RPMI8226 (cell line): ENCODE measurements at regions not wholly inside any gene's neighbourhood (a gene's known extent, or its start where the extent isn't known, plus 50 kb on each side); places are given as distances from the start of the nearest gene placed in this dataset.
"Not testable (repeated sequence)": the region's sequence is repeated elsewhere in the genome, so short reads cannot be mapped to it uniquely, and the experiment has no call there.

Experiments used
- DNase-seq: peaks from one replicate; pipeline ENCODE4 v3.0.0-alpha.2; 2015

GRCh38 chr15:85196697-85197096 lies 183.7 kb upstream of the AKAP13 start:
- not testable (repeated sequence) for DNase-seq

GRCh38 chr15:85197582-85197981 lies 182.8 kb upstream of the AKAP13 start:
- DNase-seq: not testable (repeated sequence)

- not testable (repeated sequence) for DNase-seq
Observed at GRCh38 chr15:85198432-85198831, 182.0 kb upstream of the AKAP13 start.

DNA sequence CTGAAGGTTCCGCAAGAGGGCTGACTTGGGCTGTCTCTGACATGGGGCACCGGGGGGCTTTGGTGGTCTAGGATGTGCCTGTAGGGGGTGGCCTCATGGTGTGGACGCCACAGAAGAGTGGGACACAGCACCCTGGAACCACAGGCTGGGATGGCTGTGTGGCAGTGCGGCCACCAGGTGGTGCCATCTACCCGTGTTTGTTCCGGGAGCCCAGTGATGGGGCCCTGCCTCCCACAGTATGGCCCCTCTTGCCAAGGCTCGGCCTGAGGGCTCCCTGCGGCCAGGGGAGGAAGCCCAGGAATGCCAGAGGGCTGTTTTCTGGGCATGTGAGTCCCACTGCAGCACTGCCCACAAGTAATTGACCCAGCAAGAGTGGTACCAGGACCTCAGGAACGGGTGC lies 180.2 kb upstream of the AKAP13 start:
- DNase-seq: not testable (repeated sequence)

DNA sequence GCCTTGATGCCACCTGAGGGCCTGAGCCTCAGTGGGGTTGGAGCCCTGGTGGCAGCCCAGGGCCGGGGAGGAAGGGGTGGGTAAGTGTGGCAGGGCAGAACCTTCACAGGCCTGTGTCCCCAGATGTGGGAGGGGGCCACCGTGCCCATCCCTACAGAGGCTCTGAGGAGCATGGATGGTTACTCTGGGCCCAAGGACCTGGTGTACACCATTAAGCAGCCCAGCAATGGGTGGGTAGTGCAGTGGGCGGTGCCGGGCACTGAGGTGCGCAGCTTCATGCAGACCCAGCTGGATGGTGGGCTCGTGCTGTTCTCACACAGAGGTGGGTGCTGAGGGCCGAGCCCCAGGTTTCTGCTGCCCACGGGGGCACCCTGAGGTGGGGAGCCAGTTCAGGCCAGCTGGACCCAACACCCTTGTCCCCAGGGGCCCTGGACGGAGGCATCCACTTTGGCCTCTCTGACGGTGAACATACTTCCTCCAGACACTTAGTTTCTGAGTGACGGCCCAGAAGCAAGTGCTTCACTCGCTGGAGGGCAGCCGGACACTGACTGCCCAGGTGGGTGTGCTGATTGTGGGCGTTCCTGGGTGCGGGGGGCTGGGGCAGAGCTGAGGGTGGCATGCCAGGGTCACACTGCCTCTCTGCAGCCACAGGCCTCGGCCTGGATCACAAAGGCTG lies 179.1 kb upstream of the AKAP13 start:
- DNase-seq: not testable (repeated sequence)

DNA sequence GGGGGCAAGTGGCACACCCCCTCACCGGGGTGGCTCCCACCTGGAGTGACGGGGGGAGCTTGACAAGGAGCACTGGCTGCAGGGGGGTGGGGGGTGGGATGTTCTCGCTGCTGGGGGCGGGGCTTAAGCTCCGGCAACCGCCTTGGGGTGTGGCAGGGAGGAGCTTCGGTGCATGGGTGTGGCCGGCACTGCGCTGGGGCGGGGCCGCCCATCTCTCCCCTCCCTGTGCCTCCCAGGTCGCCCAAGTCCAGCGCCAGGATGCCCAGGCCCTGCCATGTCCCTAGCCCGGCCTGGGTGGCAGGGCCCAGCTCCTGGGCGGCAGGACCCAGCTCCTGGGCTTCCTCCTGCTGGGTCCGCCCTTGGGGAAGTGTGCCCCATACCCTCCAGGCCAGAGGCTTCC lies 175.9 kb upstream of the AKAP13 start:
- not testable (repeated sequence) for DNase-seq

DNA sequence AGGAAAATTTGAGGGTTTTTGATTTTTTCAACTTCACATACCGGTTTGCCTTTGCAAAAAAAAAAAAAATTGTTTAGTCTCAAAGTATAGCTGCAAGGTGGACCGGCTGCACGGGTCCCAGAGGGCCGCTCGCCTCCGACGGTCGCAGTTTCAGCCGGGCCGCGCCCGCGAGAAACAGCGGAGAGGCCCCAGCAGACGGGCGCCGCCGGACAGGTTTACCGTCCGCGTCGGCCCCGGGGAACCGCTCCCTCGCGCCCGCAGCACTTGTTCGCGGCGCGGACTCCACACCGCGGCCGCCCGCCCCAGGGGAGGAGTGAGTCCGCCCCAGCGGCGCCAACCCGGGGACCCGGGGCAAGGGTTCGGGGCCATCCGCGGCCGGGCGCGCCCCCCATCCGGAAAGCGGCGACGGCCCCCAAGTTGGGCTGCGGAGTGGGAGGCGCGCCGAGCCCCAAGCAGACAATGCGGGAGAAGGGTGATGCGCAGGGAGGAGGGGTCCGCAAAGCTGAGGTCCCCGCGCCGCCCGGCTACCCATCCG lies 146.5 kb upstream of the AKAP13 start:
- not testable (repeated sequence) for DNase-seq

GRCh38 chr15:85234450-85235196 lies 145.8 kb upstream of the AKAP13 start:
- not testable (repeated sequence) for DNase-seq

- DNase-seq: not testable (repeated sequence)
Observed at GRCh38 chr15:85244056-85244455, 136.3 kb upstream of the AKAP13 start.

DNA sequence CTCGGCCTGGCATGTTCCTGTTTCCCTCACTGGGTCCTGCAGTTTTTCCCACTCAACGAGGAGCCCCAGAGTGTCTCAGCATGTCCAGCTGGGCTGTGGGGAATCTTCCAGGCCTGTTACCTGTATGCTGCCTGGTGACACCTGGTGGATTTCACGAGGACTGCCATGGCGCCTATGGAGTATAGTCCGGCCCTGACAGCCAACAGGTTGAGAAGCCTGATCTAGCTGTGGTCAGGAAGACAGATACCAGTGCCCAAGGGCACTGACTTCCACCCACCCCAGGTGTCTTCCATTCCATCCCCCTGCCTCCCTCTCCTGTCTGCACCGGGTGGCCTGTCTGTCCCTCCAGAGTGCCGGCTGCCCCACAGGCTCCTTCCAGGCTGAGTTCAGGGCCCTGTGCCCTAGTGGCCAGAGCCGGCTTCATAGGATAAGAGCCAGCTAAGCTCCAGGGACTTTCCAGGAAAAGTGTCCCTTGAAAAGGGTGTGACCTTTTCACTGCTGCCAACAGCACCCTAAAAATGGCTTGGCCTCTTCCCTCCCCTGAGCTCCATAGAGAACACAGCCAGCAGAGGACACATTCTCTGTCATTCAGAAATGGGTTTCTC lies 129.4 kb upstream of the AKAP13 start:
- peak; percentile 50 for DNase-seq

GRCh38 chr15:85253196-85253915 lies 127.0 kb upstream of the AKAP13 start:
- peak; percentile 2 for DNase-seq

DNA sequence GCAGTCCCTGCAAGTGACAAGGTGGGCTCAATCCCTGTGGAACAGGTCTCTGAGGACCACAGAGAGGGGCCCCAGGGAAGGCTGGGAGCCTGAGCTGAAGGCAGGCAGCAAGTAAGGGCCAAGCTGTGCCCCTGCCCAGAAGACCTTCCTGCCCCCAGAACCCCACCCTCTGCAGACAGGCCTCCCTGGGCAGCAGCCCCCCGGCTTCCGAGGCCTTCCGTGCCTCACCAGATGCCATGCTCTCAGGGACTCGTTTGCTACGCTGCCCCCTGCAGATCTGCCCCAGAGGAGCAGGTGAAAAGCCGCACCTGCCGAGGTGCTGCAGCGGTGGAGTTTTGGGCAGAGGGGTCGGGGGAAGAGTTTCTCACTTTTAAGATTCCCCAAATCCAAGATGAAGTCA lies 125.4 kb upstream of the AKAP13 start:
- DNase-seq: not testable (repeated sequence)

DNA sequence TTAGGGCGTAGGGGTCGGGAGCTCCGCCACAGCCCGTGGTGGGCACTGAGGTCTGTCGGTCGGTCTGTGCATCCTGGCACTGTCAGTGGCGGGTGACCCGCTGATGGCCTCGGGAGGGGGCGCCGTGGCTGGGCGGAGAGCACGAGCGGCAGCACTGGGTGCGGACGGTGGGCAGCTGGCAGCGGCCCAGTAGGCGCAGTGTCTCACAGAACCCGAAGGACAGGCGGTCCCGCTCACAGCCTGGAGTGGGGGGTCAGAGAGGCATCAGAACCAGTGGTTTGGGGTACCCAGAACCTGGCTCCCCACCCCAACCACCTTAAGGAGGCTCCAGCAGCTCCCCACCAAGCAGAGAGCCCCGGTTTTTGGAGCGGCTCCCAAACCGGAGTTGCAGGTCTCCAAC lies 124.9 kb upstream of the AKAP13 start:
- DNase-seq: peak; percentile 5

GRCh38 chr15:85256009-85256997 lies 124.1 kb upstream of the AKAP13 start:
- peak; percentile 87 for DNase-seq

DNA sequence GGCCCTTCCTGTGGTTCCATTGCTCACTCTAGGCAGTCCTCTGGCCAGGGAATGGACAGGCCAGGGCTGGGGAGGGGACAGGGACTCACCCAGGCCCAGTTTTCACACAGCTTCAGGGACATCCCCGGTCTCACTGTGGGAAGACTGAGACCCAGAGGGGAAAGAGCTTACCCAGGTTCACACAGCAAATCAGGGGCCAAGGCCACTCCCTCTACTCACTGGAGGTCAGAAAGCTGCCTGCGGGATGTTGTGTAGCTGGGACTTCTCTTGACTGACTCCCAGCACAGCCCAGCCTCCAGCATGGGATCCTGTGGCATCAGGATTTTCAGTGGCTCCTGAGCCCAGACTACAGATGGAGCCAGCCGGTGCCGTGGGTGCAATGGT lies 122.3 kb upstream of the AKAP13 start:
- peak; percentile 53 for DNase-seq

DNA sequence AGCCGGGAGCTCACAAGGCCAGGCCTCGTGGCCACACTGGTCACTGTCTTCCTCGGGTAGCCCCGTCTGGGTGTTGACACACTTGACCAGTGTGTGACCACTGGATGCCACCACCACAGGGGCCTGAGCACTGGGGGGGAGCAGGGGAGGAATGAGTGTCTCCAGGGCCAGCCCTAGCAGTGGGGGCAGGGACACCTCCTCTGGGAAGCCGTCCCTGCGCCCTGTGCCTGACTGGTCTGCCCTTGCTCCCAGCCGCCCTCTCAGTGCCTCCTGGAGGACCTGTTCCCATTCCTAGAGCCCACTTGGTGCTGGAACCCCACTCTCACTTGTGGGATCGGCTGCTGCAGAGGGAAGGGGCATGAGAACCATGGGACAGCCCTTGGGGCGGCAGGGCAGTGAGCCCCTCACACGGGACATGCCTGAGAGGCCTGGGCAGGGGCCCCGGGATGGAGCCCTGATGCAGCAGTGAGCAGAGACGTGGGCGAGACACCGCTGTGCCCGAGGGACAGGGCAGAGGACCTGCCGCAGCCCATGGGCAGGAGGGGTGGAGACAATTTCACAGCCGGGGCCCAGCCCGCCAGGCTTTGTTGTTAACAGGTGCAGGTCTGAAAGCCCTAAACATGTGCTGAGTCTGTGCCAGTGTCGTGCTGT lies 121.7 kb upstream of the AKAP13 start:
- DNase-seq: peak; percentile 15

DNA sequence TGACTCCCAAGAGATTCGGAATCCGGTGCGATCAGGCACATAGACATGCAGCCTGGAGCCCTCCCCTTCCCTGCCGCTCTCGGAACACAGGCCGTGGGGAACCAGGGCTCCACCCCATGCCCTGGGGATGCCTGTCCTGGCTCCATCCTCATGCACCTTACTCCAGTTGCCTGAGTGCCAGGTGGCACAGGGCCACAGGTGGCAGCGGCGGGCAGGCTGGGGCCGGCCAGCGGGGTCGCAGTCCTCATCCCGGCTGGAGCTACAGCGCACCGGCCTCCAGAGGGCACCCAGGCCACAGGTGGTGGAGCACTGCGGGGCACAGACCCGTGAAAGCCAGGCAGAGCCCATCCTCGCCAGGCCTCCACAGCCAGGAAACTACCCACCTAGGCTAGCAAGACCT lies 119.9 kb upstream of the AKAP13 start:
- not testable (repeated sequence) for DNase-seq

DNA sequence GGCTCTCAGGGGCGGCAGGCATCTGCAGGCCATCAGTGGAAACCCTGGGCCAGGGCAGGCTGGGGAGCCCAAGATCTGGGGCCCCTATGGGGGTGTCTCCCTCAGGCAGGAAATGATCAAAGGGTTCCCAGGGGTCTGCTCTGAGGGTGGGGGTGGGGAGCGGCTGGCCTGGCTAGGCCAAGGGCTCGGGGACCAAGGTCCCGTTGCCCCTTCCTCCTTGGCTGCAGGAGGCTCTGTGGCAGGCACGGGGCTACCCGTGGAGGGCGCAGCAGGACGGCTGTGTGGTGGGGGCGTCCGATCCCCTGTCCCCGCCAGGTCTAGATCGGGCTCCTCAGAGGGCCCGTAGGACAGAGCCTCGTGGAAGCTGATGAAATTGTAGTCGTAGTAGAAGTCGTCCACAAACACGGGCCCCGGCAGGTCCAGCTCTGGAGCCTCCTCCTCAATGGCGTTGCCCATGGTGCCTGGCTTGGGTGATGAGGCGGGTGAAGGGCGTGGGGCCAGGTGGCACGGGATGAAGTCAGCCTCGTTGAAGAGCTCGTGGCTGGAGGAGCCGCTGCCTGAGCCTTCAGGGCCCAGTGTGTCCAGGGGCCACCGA lies 117.8 kb upstream of the AKAP13 start:
- peak; percentile 2 for DNase-seq

- peak; percentile 1 for DNase-seq
Observed at GRCh38 chr15:85263842-85264440, 116.5 kb upstream of the AKAP13 start.

- peak; percentile 8 for DNase-seq
Observed at GRCh38 chr15:85264614-85265190, 115.7 kb upstream of the AKAP13 start.
